IMR-90 (cell line): ENCODE measurements at regions not wholly inside any gene's neighbourhood (a gene's known extent, or its start where the extent isn't known, plus 50 kb on each side); places are given as distances from the start of the nearest gene placed in this dataset.
A peak's percentile ranks its signal among the peaks of the same experiment; 100 is the strongest.

ENCODE experiments used
- CEBPB ChIP-seq: IDR thresholded peaks from 2 replicates; pipeline ENCODE4 v1.6.1; 2012; ENCODE audit warnings: low read depth, low read length, improper control_type of control experiment
- MAZ ChIP-seq: IDR thresholded peaks from 2 replicates; pipeline ENCODE4 v1.6.1; 2012; ENCODE audit warnings: low read depth, mild to moderate bottlenecking, low read length, improper control_type of control experiment, moderate library complexity, borderline replicate concordance
- NFE2L2 ChIP-seq: fragments of 150-350 bp; IDR thresholded peaks from 2 replicates; pipeline ENCODE4 v1.6.1; 2016; ENCODE audit warnings: low read depth, mild to moderate bottlenecking, low read length
- POLR2A ChIP-seq: IDR thresholded peaks from 2 replicates; pipeline ENCODE4 v1.6.1; 2012; ENCODE audit warnings: mild to moderate bottlenecking, low read depth, low read length
- RAD21 ChIP-seq: IDR thresholded peaks from 2 replicates; pipeline ENCODE4 v1.6.1; 2012; ENCODE audit warnings: low read length, improper control_type of control experiment
- SMC3 ChIP-seq: fragments of 150-350 bp; IDR thresholded peaks from 2 replicates; pipeline ENCODE4 v1.6.1; 2016; ENCODE audit warnings: low read depth, mild to moderate bottlenecking, antibody characterized with exemption, low read length, moderate library complexity
- TF ChIP-seq, protein P1 (sequence below): conservative IDR thresholded peaks from 2 replicates; pipeline ENCODE4 v1.5.1; 2012; ENCODE audit warnings: mild to moderate bottlenecking, low read depth, low read length, improper control_type of control experiment

DNA sequence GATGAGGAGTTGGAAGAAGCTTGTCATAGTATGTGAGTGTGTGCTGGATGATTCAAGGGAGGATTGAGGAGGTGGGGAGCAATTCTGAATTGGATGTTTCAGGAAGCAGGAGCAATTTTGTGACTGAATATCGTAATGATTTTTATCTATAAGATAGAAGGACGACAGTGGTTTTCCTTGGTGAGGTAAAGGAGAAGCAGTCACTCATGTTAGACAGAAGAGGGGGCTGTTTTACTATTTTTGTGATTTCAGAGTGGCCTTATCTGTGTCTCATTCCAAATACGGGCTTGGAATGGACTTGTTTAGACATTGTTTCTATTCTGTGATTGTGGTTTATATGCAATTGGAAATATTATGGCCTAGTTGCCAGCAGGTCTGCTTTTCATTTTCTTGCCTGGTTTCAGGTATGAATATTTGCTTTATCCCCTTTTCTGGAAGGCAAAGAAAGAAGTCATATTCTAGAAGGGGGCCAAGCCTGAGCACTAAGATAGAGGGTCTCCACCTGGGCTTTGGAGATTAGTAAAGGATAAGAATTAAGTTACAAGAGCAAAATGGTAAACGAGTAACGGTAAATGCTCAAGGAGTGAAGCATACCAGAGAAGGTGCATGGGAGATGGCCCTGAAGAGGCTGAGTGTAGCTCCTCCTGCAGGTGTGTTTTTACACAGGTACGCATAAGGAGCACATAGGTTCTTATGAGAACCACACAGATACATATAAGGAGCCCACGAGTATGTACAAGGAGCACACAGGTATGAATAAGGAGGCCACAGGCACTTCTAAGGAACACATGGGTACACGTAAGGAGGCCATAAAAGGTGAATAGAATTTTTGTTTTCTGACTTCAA, 124.6 kb upstream of the KCNAB1 start:
- TF ChIP-seq, protein P1, sequence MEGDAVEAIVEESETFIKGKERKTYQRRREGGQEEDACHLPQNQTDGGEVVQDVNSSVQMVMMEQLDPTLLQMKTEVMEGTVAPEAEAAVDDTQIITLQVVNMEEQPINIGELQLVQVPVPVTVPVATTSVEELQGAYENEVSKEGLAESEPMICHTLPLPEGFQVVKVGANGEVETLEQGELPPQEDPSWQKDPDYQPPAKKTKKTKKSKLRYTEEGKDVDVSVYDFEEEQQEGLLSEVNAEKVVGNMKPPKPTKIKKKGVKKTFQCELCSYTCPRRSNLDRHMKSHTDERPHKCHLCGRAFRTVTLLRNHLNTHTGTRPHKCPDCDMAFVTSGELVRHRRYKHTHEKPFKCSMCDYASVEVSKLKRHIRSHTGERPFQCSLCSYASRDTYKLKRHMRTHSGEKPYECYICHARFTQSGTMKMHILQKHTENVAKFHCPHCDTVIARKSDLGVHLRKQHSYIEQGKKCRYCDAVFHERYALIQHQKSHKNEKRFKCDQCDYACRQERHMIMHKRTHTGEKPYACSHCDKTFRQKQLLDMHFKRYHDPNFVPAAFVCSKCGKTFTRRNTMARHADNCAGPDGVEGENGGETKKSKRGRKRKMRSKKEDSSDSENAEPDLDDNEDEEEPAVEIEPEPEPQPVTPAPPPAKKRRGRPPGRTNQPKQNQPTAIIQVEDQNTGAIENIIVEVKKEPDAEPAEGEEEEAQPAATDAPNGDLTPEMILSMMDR = peak; percentile 68
- TF ChIP-seq NFE2L2 (no peak), CEBPB (no peak), MAZ (no peak), RAD21 (peak; percentile 64), POLR2A (no peak), SMC3 (peak; percentile 53)
